ENCODE measurements at regions not wholly inside any gene's neighbourhood (a gene's known extent, or its start where the extent isn't known, plus 50 kb on each side); places are given as distances from the start of the nearest gene placed in this dataset.

DNA sequence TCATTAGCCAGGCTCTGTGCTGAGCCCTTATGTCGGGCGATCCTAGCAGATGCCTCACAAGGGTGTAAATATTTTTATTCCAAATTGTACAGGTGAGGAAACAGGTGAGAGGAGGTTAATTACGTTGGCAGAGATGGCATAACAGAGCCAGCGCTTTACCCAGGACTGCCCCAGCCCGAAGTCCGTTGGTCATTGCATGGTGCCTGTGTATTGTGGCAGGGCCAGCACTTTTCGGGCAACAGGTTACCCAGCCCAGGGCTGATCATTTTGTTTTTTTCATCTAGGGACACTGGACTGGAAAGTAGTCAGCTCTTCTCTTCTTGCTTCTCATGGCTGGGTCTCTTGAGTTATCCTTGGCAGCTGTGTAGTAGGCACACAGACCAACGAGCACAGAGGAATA, 202.2 kb upstream of the NAV2 start:
- Histone ChIP-seq H3K36me3 (replicated peaks in 1 of 2; ENCODE audit: insufficient read depth in 1 of 2, low read depth in 2 of 2) (no peaks in the 10 kb centered on the region), H3K4me1 (no peaks in the 10 kb centered on the region), H3K4me3 (no peak overlapping the region), H3K27me3 (no peaks in the 10 kb centered on the region), H3K27ac (no peak overlapping the region), H3K9me3 (no peaks in the 10 kb centered on the region)
- 42 to 56% methylated on average over 8 of the region's 8 CpGs for WGBS, 2 donors
- ATAC-seq (no peak), DNase-seq (no peak)
- intact Hi-C loops (cut with DNase I): no loop called here
- TF ChIP-seq POLR2A (IDR thresholded peaks at IDR 0.05): no peak
- TF ChIP-seq, protein P1, sequence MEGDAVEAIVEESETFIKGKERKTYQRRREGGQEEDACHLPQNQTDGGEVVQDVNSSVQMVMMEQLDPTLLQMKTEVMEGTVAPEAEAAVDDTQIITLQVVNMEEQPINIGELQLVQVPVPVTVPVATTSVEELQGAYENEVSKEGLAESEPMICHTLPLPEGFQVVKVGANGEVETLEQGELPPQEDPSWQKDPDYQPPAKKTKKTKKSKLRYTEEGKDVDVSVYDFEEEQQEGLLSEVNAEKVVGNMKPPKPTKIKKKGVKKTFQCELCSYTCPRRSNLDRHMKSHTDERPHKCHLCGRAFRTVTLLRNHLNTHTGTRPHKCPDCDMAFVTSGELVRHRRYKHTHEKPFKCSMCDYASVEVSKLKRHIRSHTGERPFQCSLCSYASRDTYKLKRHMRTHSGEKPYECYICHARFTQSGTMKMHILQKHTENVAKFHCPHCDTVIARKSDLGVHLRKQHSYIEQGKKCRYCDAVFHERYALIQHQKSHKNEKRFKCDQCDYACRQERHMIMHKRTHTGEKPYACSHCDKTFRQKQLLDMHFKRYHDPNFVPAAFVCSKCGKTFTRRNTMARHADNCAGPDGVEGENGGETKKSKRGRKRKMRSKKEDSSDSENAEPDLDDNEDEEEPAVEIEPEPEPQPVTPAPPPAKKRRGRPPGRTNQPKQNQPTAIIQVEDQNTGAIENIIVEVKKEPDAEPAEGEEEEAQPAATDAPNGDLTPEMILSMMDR (IDR thresholded peaks at IDR 0.05): no peak

DNA sequence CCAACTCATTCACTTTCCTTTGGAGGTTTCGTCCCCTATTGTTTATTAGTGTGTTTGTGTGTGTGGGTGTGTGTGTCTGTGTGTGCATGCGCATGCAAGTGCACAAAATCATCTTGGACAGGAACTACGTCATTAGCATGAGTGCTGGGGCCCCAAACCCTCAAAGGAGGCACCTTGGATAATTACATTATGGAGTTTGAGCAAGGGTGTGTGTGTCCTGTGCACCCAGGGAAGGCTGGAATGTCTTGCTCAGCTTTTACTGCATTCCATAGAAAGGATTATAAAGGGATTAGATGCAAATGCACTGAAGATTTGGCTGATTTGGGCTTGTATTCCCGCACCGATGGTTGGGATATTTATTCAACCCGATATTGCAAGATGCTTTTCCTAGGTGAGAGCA, 203.4 kb upstream of the NAV2 start:
- no peak for DNase-seq
- no peaks in the 10 kb centered on the region for H3K4me1 ChIP-seq
- intact Hi-C loops (cut with DNase I): no loop called here
- H3K9me3 ChIP-seq: no peaks in the 10 kb centered on the region
- ATAC-seq: no peak
- no peaks in the 10 kb centered on the region for H3K36me3 ChIP-seq (replicated peaks in 1 of 2; ENCODE audit: insufficient read depth in 1 of 2, low read depth in 2 of 2)
- H3K4me3 ChIP-seq: no peak overlapping the region
- TF ChIP-seq POLR2A (IDR thresholded peaks at IDR 0.05): no peak
- TF ChIP-seq, protein P1 (IDR thresholded peaks at IDR 0.05): no peak
- no peak overlapping the region for H3K27ac ChIP-seq
- no peaks in the 10 kb centered on the region for H3K27me3 ChIP-seq
- 76 to 83% methylated on average over 6 of the region's 6 CpGs for WGBS, 2 donors

DNA sequence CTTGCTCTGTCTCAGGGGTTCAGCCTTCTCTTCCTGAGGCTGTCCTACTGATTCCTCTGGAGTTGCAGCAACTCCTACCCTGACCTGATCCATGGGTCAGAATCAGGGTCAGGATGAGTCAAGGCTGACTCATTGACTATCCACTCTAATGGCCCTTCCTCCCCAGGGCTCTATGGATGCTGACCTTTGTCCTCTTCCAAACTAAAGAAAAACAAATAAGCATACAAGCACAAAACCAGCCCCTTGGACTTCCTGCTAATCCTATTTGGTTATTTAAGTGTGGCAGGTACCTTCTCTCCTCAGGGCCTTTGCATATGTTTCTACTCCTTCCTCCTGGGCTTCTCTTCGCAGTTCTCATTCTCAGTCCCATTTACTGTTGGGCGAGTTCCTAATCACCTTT, 204.5 kb upstream of the NAV2 start:
- intact Hi-C loops (cut with DNase I): no loop called here
- TF ChIP-seq, protein P1 (IDR thresholded peaks at IDR 0.05): no peak
- TF ChIP-seq POLR2A (IDR thresholded peaks at IDR 0.05): no peak
- Histone ChIP-seq H3K9me3 (no peaks in the 10 kb centered on the region), H3K4me1 (no peaks in the 10 kb centered on the region), H3K27me3 (no peaks in the 10 kb centered on the region), H3K36me3 (replicated peaks in 1 of 2; ENCODE audit: insufficient read depth in 1 of 2, low read depth in 2 of 2) (no peaks in the 10 kb centered on the region), H3K27ac (no peak overlapping the region), H3K4me3 (no peak overlapping the region)
- no peak for DNase-seq
- ATAC-seq: peak; percentile 42
- WGBS, 2 donors: 70 to 80% methylated on average over 2 of the region's 2 CpGs

DNA sequence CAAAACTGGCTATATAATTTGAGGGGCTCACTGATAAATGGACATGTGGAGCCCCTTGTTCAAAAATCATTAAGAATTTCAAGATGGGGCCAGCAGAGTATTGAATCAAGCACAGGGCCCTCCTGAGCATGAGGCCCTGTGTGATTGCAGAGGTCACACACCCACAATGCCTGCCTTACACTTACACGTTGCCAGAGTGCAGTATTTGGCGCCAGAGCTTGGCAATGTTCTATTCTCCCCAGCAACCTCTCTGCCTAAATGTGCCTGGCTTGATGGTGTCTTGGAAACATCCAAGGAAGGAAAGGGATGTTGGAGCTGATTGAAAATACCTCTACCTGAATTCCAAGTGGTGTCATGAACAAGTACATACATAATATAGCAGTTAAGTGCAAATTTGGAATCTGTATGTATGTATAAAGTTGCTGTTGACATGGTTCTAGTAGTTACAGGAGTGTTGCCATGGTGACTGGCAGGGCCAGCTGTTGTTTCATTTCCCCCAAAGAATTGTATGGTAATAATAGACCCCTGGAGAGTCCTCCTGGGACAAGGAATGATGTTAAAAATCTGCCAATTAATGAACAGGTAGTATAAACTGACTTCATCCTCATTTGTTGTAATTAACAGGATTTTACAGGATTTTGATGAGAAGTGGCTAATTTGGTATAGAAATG, 205.7 kb upstream of the NAV2 start:
- DNase-seq: no peak
- Histone ChIP-seq H3K27ac (no peak overlapping the region), H3K36me3 (replicated peaks in 1 of 2; ENCODE audit: insufficient read depth in 1 of 2, low read depth in 2 of 2) (no peaks in the 10 kb centered on the region), H3K9me3 (no peaks in the 10 kb centered on the region), H3K27me3 (no peaks in the 10 kb centered on the region), H3K4me3 (no peak overlapping the region), H3K4me1 (no peaks in the 10 kb centered on the region)
- ATAC-seq: no peak
- 71 to 78% methylated on average over 2 of the region's 2 CpGs for WGBS, 2 donors
- TF ChIP-seq, protein P1 (IDR thresholded peaks at IDR 0.05): no peak
- no peak for TF ChIP-seq POLR2A (IDR thresholded peaks at IDR 0.05)
- intact Hi-C loops (cut with DNase I): no loop called here

DNA sequence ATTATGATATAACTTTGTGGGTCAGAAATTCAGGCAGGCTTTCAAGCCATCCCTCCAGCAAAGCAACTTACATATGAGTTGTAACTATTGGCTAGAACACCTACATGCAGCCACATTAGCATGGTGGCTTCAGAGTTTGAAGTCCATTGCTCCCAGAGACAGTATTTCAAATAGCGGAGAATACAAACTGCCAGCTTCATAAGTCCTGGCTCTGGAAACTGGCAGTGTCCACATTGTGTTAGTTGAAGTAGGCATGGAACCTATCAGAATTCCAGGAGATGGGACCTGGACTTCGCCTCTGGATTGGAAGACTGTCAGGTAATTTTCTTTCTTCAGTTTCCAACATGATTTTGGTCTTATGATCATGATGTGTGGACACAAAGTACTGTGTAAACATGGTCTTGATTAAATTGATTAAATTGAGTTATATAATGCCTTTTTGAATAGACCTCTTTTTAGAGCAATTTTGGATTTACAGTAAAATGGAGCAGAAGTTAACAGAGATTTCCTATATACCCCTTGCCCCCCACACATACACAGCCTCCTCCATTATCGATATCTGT, 209.9 kb upstream of the NAV2 start:
- no peak overlapping the region for H3K27ac ChIP-seq
- H3K4me3 ChIP-seq: no peak overlapping the region
- no peak for DNase-seq
- intact Hi-C loops (cut with DNase I): no loop called here
- H3K36me3 ChIP-seq (replicated peaks in 1 of 2; ENCODE audit: insufficient read depth in 1 of 2, low read depth in 2 of 2): no peaks in the 10 kb centered on the region
- H3K27me3 ChIP-seq: no peaks in the 10 kb centered on the region
- 88 to 89% methylated on average over 3 of the region's 3 CpGs for WGBS, 2 donors
- ATAC-seq: no peak
- no peaks in the 10 kb centered on the region for H3K4me1 ChIP-seq
- TF ChIP-seq POLR2A (IDR thresholded peaks at IDR 0.05): no peak
- TF ChIP-seq, protein P1 (IDR thresholded peaks at IDR 0.05): no peak
- H3K9me3 ChIP-seq: no peaks in the 10 kb centered on the region
